HEK293 (cell line): ENCODE measurements at regions not wholly inside any gene's neighbourhood (a gene's known extent, or its start where the extent isn't known, plus 50 kb on each side); places are given as distances from the start of the nearest gene placed in this dataset.

Source experiments
- CTCF ChIP-seq: fragments of 450-650 bp; formaldehyde crosslinking; IDR thresholded peaks from 2 replicates; pipeline ENCODE4 v1.5.1; 2016; ENCODE audit warnings: missing biosample characterization, missing genetic modification characterization
- TRIM28 ChIP-seq: IDR thresholded peaks from 2 replicates; pipeline ENCODE4 v1.6.1; 2011; ENCODE audit warnings: low read length, control low read depth, borderline replicate concordance
- ZNF19 ChIP-seq: fragments of 450-650 bp; formaldehyde crosslinking; IDR thresholded peaks from 2 replicates; pipeline ENCODE4; 2016; ENCODE audit warnings: missing biosample characterization, missing genetic modification characterization, low read depth
- ZNF785 ChIP-seq: fragments of 450-650 bp; formaldehyde crosslinking; IDR thresholded peaks from 2 replicates; pipeline ENCODE4 v1.5.1; 2016; ENCODE audit warnings: missing biosample characterization, missing genetic modification characterization
- ZSCAN18 ChIP-seq: fragments of 450-650 bp; formaldehyde crosslinking; IDR thresholded peaks from 2 replicates; pipeline ENCODE4 v1.5.1; 2016; ENCODE audit warnings: missing biosample characterization, missing genetic modification characterization

- TF ChIP-seq CTCF (tag by site-specific recombination) = no peak
- no peak for TF ChIP-seq TRIM28
- no peak for TF ChIP-seq ZSCAN18 (tag by site-specific recombination)
- no peak for TF ChIP-seq ZNF19 (tag by site-specific recombination)
- TF ChIP-seq ZNF785 (tag by site-specific recombination) = no peak
Measured at GRCh38 chr20:21820688-21821087, 115.2 kb downstream of the PAX1 start.
